ENCODE measurements at regions not wholly inside any gene's neighbourhood (a gene's known extent, or its start where the extent isn't known, plus 50 kb on each side); places are given as distances from the start of the nearest gene placed in this dataset.

GRCh38 chr9:86674487-86674886 lies 272.8 kb downstream of the GAS1 start:
- intact Hi-C loops (cut with micrococcal nuclease) = no loop called here
- Histone ChIP-seq H3K27me3 (ENCODE audit: low read length) (peaks cover 2% of the 10 kb centered on the region; the same call in 1 of the 2 replicates), H3K4me2 (ENCODE audit: low read length) (no peak overlapping the region), H3K9ac (ENCODE audit: low read length) (no peak overlapping the region), H3K79me2 (ENCODE audit: low read length) (no peaks in the 10 kb centered on the region), H3K4me3 (ENCODE audit: low read length) (no peak overlapping the region), H3K9me2 (replicated peaks; ENCODE audit: low read length) (no peaks in the 10 kb centered on the region), H3K36me3 (ENCODE audit: low read depth, low read length) (no peaks in the 10 kb centered on the region), H3K4me1 (ENCODE audit: insufficient read depth, low read length) (no peaks in the 10 kb centered on the region), H4K20me1 (ENCODE audit: low read length) (no peaks in the 10 kb centered on the region), H3F3A (ENCODE audit: low read length, unreplicated experiment) (no peaks in the 10 kb centered on the region), H2AFZ (ENCODE audit: low read length) (no peak overlapping the region), H3K9me3 (ENCODE audit: low read length) (no peaks in the 10 kb centered on the region), H3K27ac (ENCODE audit: low read length) (no peak overlapping the region)
- no peak for DNase-seq
- CTCF ChIA-PET = no interaction called here
- no TSS peak for BruUV-seq (replicated peaks)
- TF ChIP-seq EZH2 (IDR thresholded peaks at IDR 0.05; ENCODE audit: low read length, unreplicated experiment) = no peak
- TF ChIP-seq CTCF (conservative IDR thresholded peaks at IDR 0.05; ENCODE audit: low read depth, low read length) = no peak
- no peak for TF ChIP-seq EZH2phosphoT487 (IDR thresholded peaks at IDR 0.05; ENCODE audit: borderline replicate concordance, low read length)
- POLR2A ChIA-PET (ENCODE audit: unreplicated experiment) = no interaction called here
- no peak for ATAC-seq

GRCh38 chr9:86672966-86673365 lies 274.3 kb downstream of the GAS1 start:
- Histone ChIP-seq H3K9me2 (replicated peaks; ENCODE audit: low read length) (no peaks in the 10 kb centered on the region), H3K4me1 (ENCODE audit: insufficient read depth, low read length) (no peaks in the 10 kb centered on the region), H3K4me2 (ENCODE audit: low read length) (no peak overlapping the region), H3K27me3 (ENCODE audit: low read length) (peaks cover 2% of the 10 kb centered on the region; the same call in 1 of the 2 replicates), H3K9ac (ENCODE audit: low read length) (no peak overlapping the region), H3K36me3 (ENCODE audit: low read depth, low read length) (no peaks in the 10 kb centered on the region), H3K4me3 (ENCODE audit: low read length) (no peak overlapping the region), H3K79me2 (ENCODE audit: low read length) (no peaks in the 10 kb centered on the region), H2AFZ (ENCODE audit: low read length) (no peak overlapping the region), H4K20me1 (ENCODE audit: low read length) (no peaks in the 10 kb centered on the region), H3F3A (ENCODE audit: low read length, unreplicated experiment) (no peaks in the 10 kb centered on the region), H3K9me3 (ENCODE audit: low read length) (no peaks in the 10 kb centered on the region), H3K27ac (ENCODE audit: low read length) (no peak overlapping the region)
- BruUV-seq (replicated peaks) = no TSS peak
- intact Hi-C loops (cut with micrococcal nuclease) = no loop called here
- ATAC-seq = no peak
- POLR2A ChIA-PET (ENCODE audit: unreplicated experiment) = no interaction called here
- TF ChIP-seq EZH2 (IDR thresholded peaks at IDR 0.05; ENCODE audit: low read length, unreplicated experiment) (no peak), EZH2phosphoT487 (IDR thresholded peaks at IDR 0.05; ENCODE audit: borderline replicate concordance, low read length) (no peak), CTCF (conservative IDR thresholded peaks at IDR 0.05; ENCODE audit: low read depth, low read length) (no peak)
- CTCF ChIA-PET = no interaction called here
- no peak for DNase-seq

- Histone ChIP-seq H3K4me2 (ENCODE audit: low read length) (no peak overlapping the region), H3K9ac (ENCODE audit: low read length) (no peak overlapping the region), H3K36me3 (ENCODE audit: low read depth, low read length) (no peaks in the 10 kb centered on the region), H3K9me2 (replicated peaks; ENCODE audit: low read length) (no peaks in the 10 kb centered on the region), H3F3A (ENCODE audit: low read length, unreplicated experiment) (no peaks in the 10 kb centered on the region), H4K20me1 (ENCODE audit: low read length) (no peaks in the 10 kb centered on the region), H3K9me3 (ENCODE audit: low read length) (no peaks in the 10 kb centered on the region), H3K4me3 (ENCODE audit: low read length) (no peak overlapping the region), H3K4me1 (ENCODE audit: insufficient read depth, low read length) (no peaks in the 10 kb centered on the region), H3K27ac (ENCODE audit: low read length) (no peak overlapping the region), H3K27me3 (ENCODE audit: low read length) (no peaks in the 10 kb centered on the region; the same call in 1 of the 2 replicates), H3K79me2 (ENCODE audit: low read length) (no peaks in the 10 kb centered on the region), H2AFZ (ENCODE audit: low read length) (no peak overlapping the region)
- intact Hi-C loops (cut with micrococcal nuclease) = no loop called here
- ChIA-PET CTCF (no interaction called here), POLR2A (ENCODE audit: unreplicated experiment) (no interaction called here)
- no peak for DNase-seq
- ATAC-seq = no peak
- no peak for TF ChIP-seq CTCF (conservative IDR thresholded peaks at IDR 0.05; ENCODE audit: low read depth, low read length)
- no peak for TF ChIP-seq EZH2phosphoT487 (IDR thresholded peaks at IDR 0.05; ENCODE audit: borderline replicate concordance, low read length)
- TF ChIP-seq EZH2 (IDR thresholded peaks at IDR 0.05; ENCODE audit: low read length, unreplicated experiment) = no peak
- BruUV-seq (replicated peaks) = no TSS peak
These were observed 275.0 kb downstream of the GAS1 start for GRCh38 chr9:86672301-86672700.

All from PC-3 (cell line).